K562 (cell line): ENCODE measurements at regions not wholly inside any gene's neighbourhood (a gene's known extent, or its start where the extent isn't known, plus 50 kb on each side); places are given as distances from the start of the nearest gene placed in this dataset.

Source experiments
- ATF1 ChIP-seq, 2 experiments: fragments of 450-650 bp in 1 of 2; IDR thresholded peaks; 2 replicates each; pipeline ENCODE4 v1.6.1; 2016; ENCODE audit warnings: missing compliant biosample characterization in 1 of 2, missing genetic modification characterization in 1 of 2
- ATF7 ChIP-seq: fragments of 450-650 bp; IDR thresholded peaks from 2 replicates; pipeline ENCODE4 v1.7.1; 2014; ENCODE audit warnings: mild to moderate bottlenecking, moderate library complexity
- BCL6 ChIP-seq: fragments of 250-450 bp; sonication (Bioruptor Pico); IDR thresholded peaks from 2 replicates; pipeline ENCODE4 v1.4.0; 2020
- E2F3 ChIP-seq: fragments of 250-450 bp; sonication (Bioruptor Pico); IDR thresholded peaks from 2 replicates; pipeline ENCODE4 v1.4.0; 2020; ENCODE audit warnings: mild to moderate bottlenecking
- ETV1 ChIP-seq: fragments of 450-650 bp; conservative IDR thresholded peaks from 2 replicates; pipeline ENCODE4 v1.6.1; 2016; ENCODE audit warnings: missing genetic modification characterization, control low read depth, low read depth, missing compliant biosample characterization
- KLF1 ChIP-seq: fragments of 450-650 bp; IDR thresholded peaks from 2 replicates; pipeline ENCODE4 v1.6.1; 2016; ENCODE audit warnings: missing genetic modification characterization, missing compliant biosample characterization
- LEF1 ChIP-seq: fragments of 450-650 bp; IDR thresholded peaks from 2 replicates; pipeline ENCODE4 v1.6.1; 2016; ENCODE audit warnings: mild to moderate bottlenecking
- NFE2L1 ChIP-seq: fragments of 450-650 bp; IDR thresholded peaks from 2 replicates; pipeline ENCODE4 v1.6.1; 2016; ENCODE audit warnings: missing genetic modification characterization, low read depth, mild to moderate bottlenecking, missing compliant biosample characterization, moderate library complexity, borderline replicate concordance
- ZNF239 ChIP-seq: fragments of 250-450 bp; sonication (Bioruptor Pico); IDR thresholded peaks from 2 replicates; pipeline ENCODE4 v1.4.0; 2020; ENCODE audit warnings: mild to moderate bottlenecking
- ZNF253 ChIP-seq: fragments of 250-450 bp; sonication (Bioruptor Pico); conservative IDR thresholded peaks from 2 replicates; pipeline ENCODE4 v1.6.1; 2021; ENCODE audit warnings: mild to moderate bottlenecking
- ZNF3 ChIP-seq: fragments of 250-450 bp; sonication (Bioruptor Pico); IDR thresholded peaks from 2 replicates; pipeline ENCODE4 v1.5.0; 2021; ENCODE audit warnings: mild to moderate bottlenecking, moderate library complexity
- ZNF41 ChIP-seq: fragments of 250-450 bp; sonication (Bioruptor Pico); conservative IDR thresholded peaks from 2 replicates; pipeline ENCODE4 v1.4.0; 2020; ENCODE audit warnings: mild to moderate bottlenecking
- ZNF75A ChIP-seq: fragments of 450-650 bp; formaldehyde crosslinking; IDR thresholded peaks from 2 replicates; pipeline ENCODE4 v1.4.0; 2020; ENCODE audit warnings: mild to moderate bottlenecking
- TF ChIP-seq, protein P1 (sequence below), 2 experiments: fragments of 450-650 bp; formaldehyde crosslinking in 1 of 2; IDR thresholded peaks; 2 replicates each; pipeline versions ENCODE4 v1.4.0 to v1.6.1; 2014 to 2020; ENCODE audit warnings: mild to moderate bottlenecking in 2 of 2, borderline replicate concordance in 1 of 2, low read depth in 1 of 2
- TF ChIP-seq, protein P2 (sequence below): fragments of 450-650 bp; formaldehyde crosslinking; conservative IDR thresholded peaks from 2 replicates; pipeline ENCODE4 v1.4.0; 2022; ENCODE audit warnings: mild to moderate bottlenecking, missing genetic modification characterization
- TF ChIP-seq, protein P3 (sequence below): fragments of 450-650 bp; formaldehyde crosslinking; IDR thresholded peaks from 2 replicates; pipeline ENCODE4 v1.4.0; 2022; ENCODE audit warnings: missing genetic modification characterization

DNA sequence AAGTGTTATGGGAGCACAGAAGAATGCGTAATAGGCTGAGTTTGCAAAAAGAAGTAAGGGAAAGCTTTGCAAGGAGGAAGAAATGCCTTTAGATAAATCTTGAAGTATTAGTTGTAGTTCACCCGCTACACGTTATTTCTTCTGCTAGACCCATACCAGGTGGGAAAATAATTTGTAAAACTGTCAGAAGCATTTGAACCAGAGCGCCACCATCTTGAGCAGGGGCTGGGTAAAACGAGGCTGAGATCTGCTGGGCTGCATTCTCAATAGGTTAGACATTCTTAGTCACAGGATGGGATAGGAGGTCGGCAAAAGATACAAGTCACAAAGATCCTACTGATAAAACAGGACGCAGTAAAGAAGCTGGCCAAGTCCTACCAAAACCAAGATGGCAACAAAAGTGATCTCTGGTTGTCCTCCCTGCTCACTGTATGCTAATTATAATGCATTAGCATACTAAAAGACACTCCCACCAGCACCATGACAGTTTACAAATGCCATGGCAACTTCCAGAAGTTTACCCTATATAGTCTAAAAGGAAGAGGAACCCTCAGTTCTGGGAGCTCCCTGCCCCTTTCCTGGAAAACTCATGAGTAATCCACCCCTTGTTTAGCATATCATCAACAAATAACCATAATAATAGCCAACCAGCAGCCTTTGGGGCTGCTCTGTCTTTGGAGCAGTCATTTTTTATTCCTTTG, 50.0 kb upstream of the ZNF280D start (continued):
- TF ChIP-seq, protein P1, sequence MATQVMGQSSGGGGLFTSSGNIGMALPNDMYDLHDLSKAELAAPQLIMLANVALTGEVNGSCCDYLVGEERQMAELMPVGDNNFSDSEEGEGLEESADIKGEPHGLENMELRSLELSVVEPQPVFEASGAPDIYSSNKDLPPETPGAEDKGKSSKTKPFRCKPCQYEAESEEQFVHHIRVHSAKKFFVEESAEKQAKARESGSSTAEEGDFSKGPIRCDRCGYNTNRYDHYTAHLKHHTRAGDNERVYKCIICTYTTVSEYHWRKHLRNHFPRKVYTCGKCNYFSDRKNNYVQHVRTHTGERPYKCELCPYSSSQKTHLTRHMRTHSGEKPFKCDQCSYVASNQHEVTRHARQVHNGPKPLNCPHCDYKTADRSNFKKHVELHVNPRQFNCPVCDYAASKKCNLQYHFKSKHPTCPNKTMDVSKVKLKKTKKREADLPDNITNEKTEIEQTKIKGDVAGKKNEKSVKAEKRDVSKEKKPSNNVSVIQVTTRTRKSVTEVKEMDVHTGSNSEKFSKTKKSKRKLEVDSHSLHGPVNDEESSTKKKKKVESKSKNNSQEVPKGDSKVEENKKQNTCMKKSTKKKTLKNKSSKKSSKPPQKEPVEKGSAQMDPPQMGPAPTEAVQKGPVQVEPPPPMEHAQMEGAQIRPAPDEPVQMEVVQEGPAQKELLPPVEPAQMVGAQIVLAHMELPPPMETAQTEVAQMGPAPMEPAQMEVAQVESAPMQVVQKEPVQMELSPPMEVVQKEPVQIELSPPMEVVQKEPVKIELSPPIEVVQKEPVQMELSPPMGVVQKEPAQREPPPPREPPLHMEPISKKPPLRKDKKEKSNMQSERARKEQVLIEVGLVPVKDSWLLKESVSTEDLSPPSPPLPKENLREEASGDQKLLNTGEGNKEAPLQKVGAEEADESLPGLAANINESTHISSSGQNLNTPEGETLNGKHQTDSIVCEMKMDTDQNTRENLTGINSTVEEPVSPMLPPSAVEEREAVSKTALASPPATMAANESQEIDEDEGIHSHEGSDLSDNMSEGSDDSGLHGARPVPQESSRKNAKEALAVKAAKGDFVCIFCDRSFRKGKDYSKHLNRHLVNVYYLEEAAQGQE (IDR thresholded peaks at IDR 0.05; ENCODE audit: borderline replicate concordance) = no peak
- TF ChIP-seq, protein P1 (CRISPR knock-in tag; IDR thresholded peaks at IDR 0.05; ENCODE audit: low read depth) = peak; percentile 74; the same call in 1 of the 2 replicates
- peak; percentile 88 for TF ChIP-seq ZNF239
- peak; percentile 88 for TF ChIP-seq ZNF41 (CRISPR knock-in tag)
- peak; percentile 77 for TF ChIP-seq ZNF253 (CRISPR knock-in tag)
- no peak for TF ChIP-seq ATF1 (CRISPR knock-in tag; IDR thresholded peaks at IDR 0.05)
- TF ChIP-seq ATF1 (tag; IDR thresholded peaks at IDR 0.05) = peak; percentile 28; the same call in 1 of the 2 replicates
- TF ChIP-seq E2F3 = peak; percentile 94
- TF ChIP-seq, protein P2, sequence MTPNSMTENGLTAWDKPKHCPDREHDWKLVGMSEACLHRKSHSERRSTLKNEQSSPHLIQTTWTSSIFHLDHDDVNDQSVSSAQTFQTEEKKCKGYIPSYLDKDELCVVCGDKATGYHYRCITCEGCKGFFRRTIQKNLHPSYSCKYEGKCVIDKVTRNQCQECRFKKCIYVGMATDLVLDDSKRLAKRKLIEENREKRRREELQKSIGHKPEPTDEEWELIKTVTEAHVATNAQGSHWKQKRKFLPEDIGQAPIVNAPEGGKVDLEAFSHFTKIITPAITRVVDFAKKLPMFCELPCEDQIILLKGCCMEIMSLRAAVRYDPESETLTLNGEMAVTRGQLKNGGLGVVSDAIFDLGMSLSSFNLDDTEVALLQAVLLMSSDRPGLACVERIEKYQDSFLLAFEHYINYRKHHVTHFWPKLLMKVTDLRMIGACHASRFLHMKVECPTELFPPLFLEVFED = peak; percentile 98
- TF ChIP-seq, protein P3, sequence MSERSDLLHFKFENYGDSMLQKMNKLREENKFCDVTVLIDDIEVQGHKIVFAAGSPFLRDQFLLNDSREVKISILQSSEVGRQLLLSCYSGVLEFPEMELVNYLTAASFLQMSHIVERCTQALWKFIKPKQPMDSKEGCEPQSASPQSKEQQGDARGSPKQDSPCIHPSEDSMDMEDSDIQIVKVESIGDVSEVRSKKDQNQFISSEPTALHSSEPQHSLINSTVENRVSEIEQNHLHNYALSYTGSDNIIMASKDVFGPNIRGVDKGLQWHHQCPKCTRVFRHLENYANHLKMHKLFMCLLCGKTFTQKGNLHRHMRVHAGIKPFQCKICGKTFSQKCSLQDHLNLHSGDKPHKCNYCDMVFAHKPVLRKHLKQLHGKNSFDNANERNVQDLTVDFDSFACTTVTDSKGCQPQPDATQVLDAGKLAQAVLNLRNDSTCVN (CRISPR knock-in tag) = peak; percentile 84; the same call in 1 of the 2 replicates
- peak; percentile 80 for TF ChIP-seq NFE2L1 (tag)
- TF ChIP-seq ATF7 = peak; percentile 50; the same call in 1 of the 2 replicates
- no peak for TF ChIP-seq ZNF3 (CRISPR knock-in tag)
- 0 out of 2 replicates have a peak, but pooled peaks have one; percentile 25 for TF ChIP-seq KLF1 (tag)
- TF ChIP-seq ETV1 (tag) = peak; percentile 69
- no peak for TF ChIP-seq LEF1
- peak; percentile 90 for TF ChIP-seq BCL6 (CRISPR knock-in tag)
- TF ChIP-seq ZNF75A = peak; percentile 75; the same call in 1 of the 2 replicates
